Ascending aorta (tissue), 2 donors: ENCODE measurements at regions not wholly inside any gene's neighbourhood (a gene's known extent, or its start where the extent isn't known, plus 50 kb on each side); places are given as distances from the start of the nearest gene placed in this dataset.
A peak's percentile ranks its signal among the peaks of the same experiment; 100 is the strongest.

ENCODE experiments used
- DNase-seq, 2 donors: peaks; one replicate each; pipeline ENCODE4 v3.0.0-alpha.2; 2019; ENCODE audit warnings: low spot score in 2 of 2
- H3K27ac ChIP-seq, 2 donors: fragments of 200-600 bp; sonication (generic); one replicate each; pipeline ENCODE4 v1.5.1; 2016 to 2017; ENCODE audit warnings: mild to moderate bottlenecking in 1 of 2
- H3K27me3 ChIP-seq: fragments of 200-600 bp; sonication (generic); one replicate; pipeline ENCODE4 v1.5.1; 2017
- H3K36me3 ChIP-seq, 2 donors: fragments of 200-600 bp; sonication (generic); one replicate each; pipeline ENCODE4 v1.5.1; 2016
- H3K4me1 ChIP-seq, 2 donors: fragments of 200-600 bp; sonication (generic); one replicate each; pipeline ENCODE4 v1.5.1; 2016 to 2017; ENCODE audit warnings: mild to moderate bottlenecking in 1 of 2
- H3K4me3 ChIP-seq, 2 donors: fragments of 200-600 bp; sonication (generic); one replicate each; pipeline ENCODE4 v1.5.1; 2016 to 2017; ENCODE audit warnings: mild to moderate bottlenecking in 1 of 2
- H3K9me3 ChIP-seq, 2 donors: fragments of 200-600 bp; sonication (generic); one replicate each; pipeline ENCODE4 v1.5.1; 2016
- CTCF ChIP-seq, 3 experiments: fragments of 200-600 bp in 2 of 3; fragments of 450-650 bp in 1 of 3; sonication (generic) in 2 of 3; IDR thresholded peaks; one replicate each; pipeline ENCODE4 v1.5.1; 2016 to 2019; ENCODE audit warnings: antibody characterized with exemption in 3 of 3, mild to moderate bottlenecking in 1 of 3, moderate library complexity in 1 of 3
- intact Hi-C: fragments of 100-400 bp; cut with DNase I; formaldehyde crosslinking; loops from one replicate; pipeline ENCODE4 v1.15.1; 2023

- Histone ChIP-seq H3K36me3 (no peaks in the 10 kb centered on the region), H3K9me3 (no peaks in the 10 kb centered on the region), H3K27me3 (no peaks in the 10 kb centered on the region), H3K4me1 (peaks cover 0 to 6% of the 10 kb centered on the region in 2 donors), H3K27ac (no peak overlapping the region), H3K4me3 (no peak overlapping the region)
- TF ChIP-seq CTCF (IDR thresholded peaks at IDR 0.05), result no peak
- no peak for DNase-seq
- intact Hi-C loops, result no loop called here
Observed at GRCh38 chr7:25828468-25828867, 323.5 kb upstream of the NFE2L3 start.

GRCh38 chr7:25829663-25830062, 322.3 kb upstream of the NFE2L3 start:
- DNase-seq, result no peak
- H3K4me1 ChIP-seq, result peaks cover 0 to 6% of the 10 kb centered on the region in 2 donors
- no peak for TF ChIP-seq CTCF (IDR thresholded peaks at IDR 0.05)
- intact Hi-C loops, result no loop called here
- H3K4me3 ChIP-seq, result no peak overlapping the region
- H3K36me3 ChIP-seq, result no peaks in the 10 kb centered on the region
- no peaks in the 10 kb centered on the region for H3K27me3 ChIP-seq
- no peaks in the 10 kb centered on the region for H3K9me3 ChIP-seq
- H3K27ac ChIP-seq, result no peak overlapping the region

DNA sequence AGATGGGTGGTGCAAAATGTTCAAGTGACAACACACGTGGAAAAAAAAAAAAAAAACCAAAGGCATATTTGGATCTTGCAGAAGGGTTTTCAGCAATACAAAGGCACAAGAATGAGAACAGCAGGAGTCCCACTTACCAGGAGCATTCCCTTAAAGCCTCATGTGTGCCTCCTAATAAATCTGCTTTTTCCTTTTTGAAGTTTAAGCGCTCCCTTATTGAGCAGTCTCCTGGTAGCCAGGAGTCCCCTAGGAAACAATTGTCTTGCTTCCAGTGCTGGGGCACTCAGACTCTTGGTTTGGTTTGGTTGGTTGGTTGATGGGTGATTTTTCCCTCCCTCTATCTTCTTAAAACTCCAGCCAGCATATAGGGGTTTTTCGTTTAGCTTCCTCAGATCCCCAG, 321.8 kb upstream of the NFE2L3 start:
- no peak overlapping the region for H3K27ac ChIP-seq
- no peak overlapping the region for H3K4me3 ChIP-seq
- no peak for TF ChIP-seq CTCF (IDR thresholded peaks at IDR 0.05)

GRCh38 chr7:25831062-25831691, 320.8 kb upstream of the NFE2L3 start:
- no peak for TF ChIP-seq CTCF (IDR thresholded peaks at IDR 0.05)
- H3K27ac ChIP-seq, result peak overlapping the region in 1 of 2 donors; percentile 50
- H3K36me3 ChIP-seq, result no peaks in the 10 kb centered on the region
- H3K27me3 ChIP-seq, result no peaks in the 10 kb centered on the region
- DNase-seq, result no peak
- no peak overlapping the region for H3K4me3 ChIP-seq
- H3K9me3 ChIP-seq, result no peaks in the 10 kb centered on the region
- H3K4me1 ChIP-seq, result peaks cover 0 to 6% of the 10 kb centered on the region in 2 donors
- intact Hi-C loops, result no loop called here

More for the DNA sequence above, 321.8 kb upstream of the NFE2L3 start:
- DNase-seq, result no peak
- Histone ChIP-seq H3K9me3 (no peaks in the 10 kb centered on the region), H3K4me1 (peaks cover 0 to 6% of the 10 kb centered on the region in 2 donors), H3K27me3 (no peaks in the 10 kb centered on the region), H3K36me3 (no peaks in the 10 kb centered on the region)
- intact Hi-C loops, result no loop called here

DNA sequence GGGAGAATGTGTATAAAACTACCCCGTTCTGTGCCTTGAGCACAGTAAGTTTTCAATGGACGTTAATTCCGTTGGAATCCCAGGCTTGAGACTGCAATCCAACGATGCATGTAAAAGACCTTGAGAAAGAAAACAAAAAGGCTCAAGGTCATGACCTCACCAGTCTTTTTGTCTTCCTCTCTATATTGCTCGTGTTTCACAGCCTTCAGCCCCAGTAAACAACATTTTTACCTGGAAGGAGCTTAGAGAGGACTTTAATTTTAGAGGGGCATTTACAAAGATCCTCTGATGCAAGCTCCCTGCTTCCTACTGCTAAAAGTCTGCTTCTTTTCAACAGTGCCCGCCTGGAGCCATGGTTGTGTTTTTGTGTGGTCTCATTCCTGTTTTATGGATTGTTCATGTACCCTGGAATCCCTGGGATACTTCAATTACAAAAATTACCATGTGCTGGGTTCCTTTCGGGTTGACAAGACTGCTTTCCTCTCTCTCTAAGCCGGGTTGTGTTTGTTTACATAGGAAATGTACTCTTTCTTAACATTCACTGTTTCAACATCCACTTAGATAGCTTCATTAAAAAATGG, 320.1 kb upstream of the NFE2L3 start:
- Histone ChIP-seq H3K4me1 (peaks cover 0 to 6% of the 10 kb centered on the region in 2 donors), H3K9me3 (no peaks in the 10 kb centered on the region), H3K27ac (peak overlapping the region; percentile 50 to 53), H3K36me3 (no peaks in the 10 kb centered on the region), H3K4me3 (no peak overlapping the region), H3K27me3 (no peaks in the 10 kb centered on the region)
- intact Hi-C loops, result no loop called here
- TF ChIP-seq CTCF (IDR thresholded peaks at IDR 0.05), result no peak
- DNase-seq, result no peak
